HG03457 (cell line): ENCODE measurements at regions not wholly inside any gene's neighbourhood (a gene's known extent, or its start where the extent isn't known, plus 50 kb on each side); places are given as distances from the start of the nearest gene placed in this dataset.
"Not testable (repeated sequence)": the region's sequence is repeated elsewhere in the genome, so short reads cannot be mapped to it uniquely, and the experiment has no call there.

ENCODE experiments used
- ATAC-seq: cut with Tn5 transposase; IDR thresholded peaks from one replicate; pipeline ENCODE4 v1.9.1; 2021; ENCODE audit warnings: moderate number of reproducible peaks; ENCODE audit not compliant: unreplicated experiment

DNA sequence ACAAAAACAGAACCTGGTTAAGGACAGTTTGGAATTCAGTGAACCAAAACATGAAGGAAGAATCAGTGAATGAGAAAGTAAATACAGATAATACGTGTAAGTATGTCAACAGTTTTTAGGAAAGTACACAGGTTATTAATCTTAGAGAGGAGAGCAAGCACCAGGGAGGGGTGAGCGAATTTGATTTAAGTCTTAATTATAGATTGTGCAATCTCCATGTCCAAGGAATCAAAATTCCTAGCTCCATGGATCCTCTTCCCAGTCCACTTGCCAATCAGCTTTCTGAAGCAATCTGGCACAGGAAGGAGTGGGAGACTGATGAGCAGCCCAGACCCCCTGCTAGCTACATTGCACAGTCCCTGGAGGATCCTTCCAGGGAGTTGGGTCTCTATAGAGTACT is 346.4 kb downstream of the SETD4 start:
- ATAC-seq, result no peak

- no peak for ATAC-seq
Observed at GRCh38 chr21:35711661-35712060, 348.7 kb downstream of the SETD4 start.

GRCh38 chr21:35711213-35711612 is 349.1 kb downstream of the SETD4 start:
- no peak for ATAC-seq

DNA sequence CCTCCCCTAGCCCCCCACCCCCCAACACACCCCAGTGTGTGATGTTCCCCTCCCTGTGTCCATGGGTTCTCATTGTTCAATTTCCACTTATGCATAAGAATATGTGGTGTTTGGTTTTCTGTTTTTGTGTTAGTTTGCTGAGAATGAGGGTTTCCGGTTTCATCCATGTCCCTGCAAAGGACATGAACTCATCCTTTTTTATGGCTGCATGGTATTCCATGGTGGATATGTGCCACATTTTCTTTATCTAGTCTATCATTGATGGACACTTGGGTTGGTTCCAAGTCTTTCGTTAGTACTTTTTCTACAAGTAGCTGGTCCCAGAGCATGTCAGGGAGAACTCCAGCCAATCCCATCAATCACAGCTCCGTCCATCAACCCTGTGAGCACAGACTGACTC is 350.3 kb downstream of the SETD4 start:
- not testable (repeated sequence) for ATAC-seq

GRCh38 chr21:35705888-35706287 is 354.4 kb downstream of the SETD4 start:
- no peak for ATAC-seq

DNA sequence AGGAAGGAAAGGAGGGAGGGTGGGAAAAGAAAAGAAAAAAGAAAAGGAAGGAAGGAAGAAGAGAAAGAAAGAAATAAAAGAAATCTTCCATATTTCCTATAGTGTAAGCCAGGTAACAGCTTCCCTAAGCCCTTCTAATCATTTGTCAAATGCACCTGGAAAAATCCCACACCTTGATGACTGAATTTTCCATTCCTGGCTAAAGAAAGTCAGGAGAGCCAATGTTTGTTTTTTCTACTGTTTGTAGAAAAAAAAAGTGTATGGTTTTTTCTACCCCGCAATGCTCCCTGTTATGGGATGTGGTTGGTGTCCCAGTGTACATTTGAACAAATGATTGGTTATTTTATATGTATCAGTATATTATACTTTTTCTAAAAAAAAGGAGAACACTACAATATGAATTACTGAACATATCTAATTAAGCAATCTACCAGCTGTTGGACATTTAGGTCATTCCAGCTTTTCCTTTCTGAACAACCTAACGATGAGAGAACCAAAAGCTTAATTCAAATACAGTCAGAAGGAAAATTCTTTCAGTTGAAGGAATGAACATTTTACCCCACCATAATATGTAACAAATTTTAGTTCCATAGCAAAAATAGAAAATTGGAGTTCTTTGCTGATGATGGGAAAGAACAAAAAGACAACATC is 355.0 kb downstream of the SETD4 start:
- ATAC-seq, result no peak

DNA sequence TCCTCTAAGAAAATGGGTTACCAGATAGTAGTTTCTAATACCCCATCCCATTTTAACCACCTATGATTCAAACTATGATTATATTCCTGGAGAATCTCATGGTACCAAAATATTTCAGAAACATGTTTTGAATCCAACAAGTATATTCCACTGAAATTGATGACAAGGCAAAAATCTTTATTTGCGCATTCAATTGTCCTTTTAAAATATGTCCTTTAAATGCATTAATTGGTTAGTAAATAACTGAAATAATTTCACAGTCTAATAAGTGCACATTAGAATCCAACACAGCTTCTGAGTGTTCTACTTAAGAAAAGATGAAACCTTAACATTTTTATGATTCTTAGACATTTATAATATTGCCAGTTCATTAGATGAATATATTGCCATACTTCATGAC is 356.6 kb downstream of the SETD4 start:
- no peak for ATAC-seq

DNA sequence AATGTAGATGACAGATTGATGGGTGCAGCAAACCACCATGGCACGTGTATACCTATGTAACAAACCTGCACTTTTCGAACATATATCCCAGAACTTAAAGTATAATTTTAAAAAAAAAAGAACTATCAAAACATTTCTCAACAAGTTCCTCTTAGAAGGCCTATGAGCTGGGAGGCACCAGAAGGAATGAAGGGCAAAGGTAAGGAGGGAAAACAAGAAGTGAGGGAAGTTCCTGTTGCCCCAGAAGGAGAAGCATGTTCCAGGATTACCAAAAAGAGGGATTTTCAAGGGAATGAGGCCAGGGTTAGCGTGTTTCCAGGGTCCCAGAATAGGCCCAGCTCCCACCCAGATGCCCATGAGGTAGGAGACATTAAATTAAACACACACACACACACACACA is 361.0 kb downstream of the SETD4 start:
- ATAC-seq, result no peak

DNA sequence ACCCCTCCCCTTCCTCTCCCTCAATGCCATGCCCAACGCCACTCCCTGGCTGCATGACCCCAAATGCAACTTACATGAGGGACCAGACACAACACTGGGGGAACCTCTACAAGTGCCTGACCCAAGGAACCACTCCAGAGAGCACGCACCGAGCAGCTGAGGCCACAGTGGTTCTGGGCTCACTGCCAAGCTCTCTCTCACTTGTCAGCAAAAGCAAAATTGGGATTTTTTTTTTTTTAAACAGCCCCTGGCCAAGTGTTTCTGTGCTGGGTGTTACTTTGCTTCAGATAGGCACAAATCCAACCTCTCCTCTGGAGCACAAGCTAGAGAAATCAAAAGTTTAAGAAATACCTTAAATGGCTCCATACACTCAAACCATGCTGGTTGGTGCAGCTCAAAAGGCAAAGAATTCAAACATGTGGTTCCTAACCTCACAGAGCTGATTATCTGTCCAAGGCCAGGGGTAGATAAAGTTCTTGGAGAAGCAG is 363.0 kb downstream of the SETD4 start:
- ATAC-seq, result no peak

DNA sequence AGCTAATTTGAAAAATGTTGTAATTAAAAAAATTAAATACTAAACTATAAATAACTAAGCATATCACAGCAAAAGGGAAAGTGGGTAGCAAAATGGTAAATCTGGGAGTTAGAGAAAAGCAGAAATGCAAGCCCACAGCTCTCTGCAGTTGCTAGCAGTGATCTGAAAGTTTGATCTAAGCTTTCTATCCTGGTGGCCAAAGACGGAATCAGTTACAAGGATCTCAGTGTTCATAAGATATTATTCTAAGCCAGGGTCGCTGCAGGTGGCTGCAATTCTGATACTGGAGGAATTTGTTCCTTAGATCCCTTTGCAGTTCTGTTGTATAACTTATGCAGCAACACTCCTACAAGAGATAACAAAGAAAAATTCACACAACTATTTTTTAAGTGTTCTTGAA is 363.7 kb downstream of the SETD4 start:
- ATAC-seq, result no peak

DNA sequence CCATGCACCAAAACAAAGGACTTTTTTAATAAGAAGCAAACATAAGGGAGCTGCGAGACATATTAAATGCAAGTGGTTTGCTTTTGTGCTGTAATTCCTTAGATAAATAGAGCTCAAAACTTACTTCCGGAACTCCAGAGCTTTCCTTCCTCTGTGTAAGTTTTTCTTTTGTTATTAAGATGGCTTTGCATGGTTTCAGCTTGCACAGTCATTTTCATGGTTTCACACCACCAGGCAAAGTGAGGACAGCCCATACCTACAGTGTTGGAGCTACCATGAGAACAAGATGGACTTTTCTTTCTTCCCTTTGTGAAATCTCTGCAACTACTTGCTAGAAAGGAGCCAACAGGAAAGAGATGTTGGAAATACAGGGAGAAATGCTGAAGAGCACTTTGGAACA is 368.0 kb downstream of the SETD4 start:
- ATAC-seq, result no peak

DNA sequence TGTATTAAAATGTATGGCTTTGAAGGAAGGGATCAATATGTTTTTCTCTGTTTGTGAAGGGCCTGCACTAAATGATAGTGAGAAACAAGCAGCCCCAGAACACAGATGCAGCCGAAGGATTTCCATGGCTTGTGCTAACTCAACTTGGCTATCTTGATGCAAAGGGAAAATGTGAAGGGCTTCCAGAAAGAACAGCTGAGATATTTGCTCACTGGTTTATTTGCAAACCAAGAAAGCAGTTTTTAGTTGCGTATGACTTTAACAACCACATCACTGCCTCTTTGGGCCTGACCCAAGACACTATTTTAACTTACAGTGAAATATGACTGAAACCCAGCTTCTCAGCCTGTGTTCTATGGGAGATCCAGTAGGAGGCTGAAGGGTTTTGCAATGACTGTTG is 369.9 kb downstream of the SETD4 start:
- ATAC-seq, result no peak

- no peak for ATAC-seq
Observed at GRCh38 chr21:35686156-35686555, 374.2 kb downstream of the SETD4 start.

DNA sequence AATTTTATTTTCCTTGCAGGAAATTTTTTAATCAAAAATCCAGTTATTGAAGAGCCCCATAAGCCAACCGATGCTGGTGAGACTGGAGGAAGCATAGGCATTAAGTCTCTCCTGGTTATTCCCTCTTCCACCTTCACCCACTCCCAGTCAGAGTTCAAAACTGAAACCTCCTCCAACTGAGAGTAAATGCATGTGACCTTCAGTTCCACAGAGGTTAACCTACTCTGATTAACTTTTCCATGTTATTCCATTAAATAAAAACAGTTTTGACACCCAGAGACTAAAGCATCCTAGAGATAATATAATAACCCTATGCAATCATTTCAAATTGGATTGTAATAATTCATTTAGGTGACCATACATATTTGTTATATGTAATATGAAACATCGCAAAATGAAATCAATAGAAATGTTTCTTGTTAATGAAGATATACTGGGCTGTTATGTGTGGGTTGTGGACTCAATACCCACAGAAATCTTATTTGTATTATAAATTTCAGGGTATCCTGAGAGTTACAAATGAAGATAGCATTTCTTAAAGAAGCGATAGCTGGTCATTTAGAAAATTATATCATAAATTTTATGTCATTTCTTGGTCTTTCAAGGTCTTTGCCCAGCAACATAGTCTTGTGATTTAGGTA is 376.5 kb downstream of the SETD4 start:
- ATAC-seq, result no peak

GRCh38 chr21:35682904-35683549 is 377.3 kb downstream of the SETD4 start:
- ATAC-seq, result no peak

DNA sequence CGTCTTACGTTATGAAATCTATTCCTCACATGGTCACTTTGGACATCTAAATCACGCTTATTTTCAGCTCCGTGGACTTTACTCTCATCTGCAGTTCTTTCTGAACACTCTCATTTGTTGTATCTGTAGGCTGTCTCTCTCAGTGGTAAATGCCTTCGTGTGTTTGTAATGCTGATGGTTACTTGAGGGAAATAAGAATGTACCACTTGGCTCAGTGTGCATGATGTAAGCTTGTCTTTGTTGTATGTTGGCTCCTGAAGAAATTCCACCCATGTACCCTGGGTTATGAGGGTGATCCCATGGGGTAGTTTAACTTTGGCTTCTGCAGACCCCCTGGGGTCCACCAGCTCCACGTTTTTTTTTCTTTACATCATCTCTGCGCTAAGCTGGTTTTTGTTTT is 378.4 kb downstream of the SETD4 start:
- ATAC-seq, result no peak

GRCh38 chr21:35679076-35679475 is 381.2 kb downstream of the SETD4 start:
- no peak for ATAC-seq

GRCh38 chr21:35678393-35678792 is 381.9 kb downstream of the SETD4 start:
- ATAC-seq, result no peak

DNA sequence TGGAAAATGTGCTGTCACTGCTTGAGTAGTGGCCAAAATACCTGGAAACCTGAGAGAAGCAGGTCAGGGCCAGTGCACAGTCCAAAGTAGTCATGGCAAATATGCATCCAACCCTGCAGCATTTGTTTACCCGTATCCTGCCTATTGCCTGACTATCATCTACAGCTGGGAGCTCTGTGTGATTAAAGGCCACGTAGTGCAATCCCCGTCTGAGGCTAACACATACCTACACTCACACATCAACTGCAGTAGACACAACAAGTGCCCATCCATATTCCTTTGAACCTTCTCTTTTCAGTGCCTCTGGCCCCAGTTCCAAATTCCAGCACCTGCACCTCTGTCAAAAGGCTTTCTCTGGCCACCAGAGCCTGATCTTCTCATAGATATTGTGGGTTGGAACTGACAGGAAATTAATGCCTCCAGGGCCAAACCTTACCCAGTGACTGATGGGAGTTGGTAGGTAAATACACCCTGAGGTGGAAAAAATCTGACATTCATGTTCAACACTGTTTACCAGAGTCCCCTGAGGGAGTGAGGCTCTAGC is 383.0 kb downstream of the SETD4 start:
- ATAC-seq, result no peak

DNA sequence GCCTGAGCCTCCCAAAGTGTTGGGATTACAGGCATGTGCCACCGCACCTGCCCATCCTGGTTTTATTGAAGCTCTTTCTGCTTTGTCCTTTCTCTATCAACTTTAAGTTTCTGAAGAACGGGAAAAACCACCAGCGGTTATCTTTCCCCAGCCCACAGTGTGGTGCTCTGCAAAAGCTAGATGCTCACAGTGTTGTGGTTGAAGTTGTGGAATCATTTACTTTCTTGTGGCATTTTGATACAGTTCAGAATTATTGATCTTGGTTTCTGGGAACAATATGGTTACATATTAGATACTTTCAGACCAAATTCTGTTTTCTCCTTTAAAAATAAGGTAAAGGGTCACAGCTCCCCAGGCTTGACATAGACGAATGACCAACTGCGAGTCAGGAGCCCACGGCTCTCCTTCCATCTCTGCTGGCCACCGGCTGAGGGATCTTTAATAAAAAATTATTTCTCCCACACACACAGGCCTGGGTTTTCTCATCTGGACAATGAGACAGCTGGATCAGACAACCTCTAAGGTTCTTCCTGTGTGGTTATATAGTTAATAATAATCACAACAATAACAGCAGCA is 385.3 kb downstream of the SETD4 start:
- ATAC-seq, result no peak

DNA sequence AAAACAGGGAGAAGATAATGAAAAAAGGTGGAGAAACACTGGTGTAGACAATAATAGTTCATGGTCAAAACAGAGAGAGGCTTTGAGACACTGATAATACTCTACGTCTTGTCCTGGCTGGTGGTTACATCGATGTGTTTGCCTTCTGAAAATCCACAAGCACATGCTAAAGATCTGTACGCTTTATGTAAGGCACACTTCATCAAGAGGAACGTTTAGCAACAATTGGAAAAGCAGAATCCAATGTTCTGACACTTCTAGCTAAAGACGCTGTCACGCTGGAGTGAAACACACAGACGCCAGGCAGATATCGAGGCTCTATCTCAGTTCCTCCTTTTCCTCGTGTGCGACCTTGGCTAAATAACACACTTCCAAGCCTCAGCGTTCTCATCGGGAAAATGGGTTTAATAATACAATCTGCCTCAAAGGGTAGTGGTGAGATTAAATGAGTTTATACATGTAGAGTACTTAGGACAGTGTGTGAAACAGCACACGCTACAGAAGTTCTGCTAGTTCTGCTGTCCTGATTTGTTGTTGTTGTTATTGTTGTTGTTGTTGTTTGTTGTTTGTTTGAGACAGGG is 386.1 kb downstream of the SETD4 start:
- ATAC-seq, result no peak
